IMR-90 (cell line): ENCODE measurements at regions not wholly inside any gene's neighbourhood (a gene's known extent, or its start where the extent isn't known, plus 50 kb on each side); places are given as distances from the start of the nearest gene placed in this dataset.
A peak's percentile ranks its signal among the peaks of the same experiment; 100 is the strongest.

ENCODE experiments used
- ATAC-seq: fragments of 200-7000 bp; cut with Tn5 transposase; 2 replicates; pipeline ENCODE4 v1.9.1; 2020; ENCODE audit warnings: low read depth, mild to moderate bottlenecking, moderate library complexity
- BruUV-seq: library from RNA; stranded (reverse); fragments of 400-500 nt; replicated peaks from 2 replicates; lab custom pipeline; 2021; lab: Mats Ljungman, UMichigan
- CTCF ChIA-PET: fragments of 300-600 bp; formaldehyde crosslinking; extraction: SDS; loops from one replicate; lab custom pipeline; 2021; ENCODE audit warnings: antibody characterized with exemption; lab: Yijun Ruan, JAX
- POLR2A ChIA-PET: fragments of 300-600 bp; sonication (Branson Sonifier 250); formaldehyde crosslinking; loops from one replicate; lab custom pipeline; 2022; ENCODE audit warnings: antibody characterized with exemption; ENCODE audit not compliant: unreplicated experiment; lab: Charles Lee
- DNase-seq: peaks from one replicate; pipeline ENCODE4 v3.0.0; 2013
- H2AFZ ChIP-seq: replicated peaks from 2 replicates; pipeline ENCODE3; 2013; ENCODE audit warnings: low read length, mild to moderate bottlenecking; ENCODE audit not compliant: poor library complexity
- H2AK5ac ChIP-seq: 2 replicates; pipeline ENCODE4 v1.6.1; 2013; ENCODE audit warnings: low read depth, low read length, inconsistent platforms
- H2AK9ac ChIP-seq: replicated peaks from 2 replicates; pipeline ENCODE3; 2013; ENCODE audit warnings: mild to moderate bottlenecking, low read depth, low read length, moderate library complexity; ENCODE audit not compliant: poor library complexity
- H2BK120ac ChIP-seq: 2 replicates; pipeline ENCODE4 v1.6.1; 2013; ENCODE audit warnings: low read depth, low read length, inconsistent platforms
- H2BK15ac ChIP-seq: 3 replicates; pipeline ENCODE4 v1.6.1; 2013; ENCODE audit warnings: low read depth, low read length, inconsistent platforms
- H2BK20ac ChIP-seq: 2 replicates; pipeline ENCODE4 v1.6.1; 2013; ENCODE audit warnings: low read depth, mild to moderate bottlenecking, inconsistent platforms, low read length, moderate library complexity
- H2BK5ac ChIP-seq: 2 replicates; pipeline ENCODE4 v1.6.1; 2013; ENCODE audit warnings: mild to moderate bottlenecking, low read depth, low read length, inconsistent platforms; ENCODE audit not compliant: poor library complexity, severe bottlenecking
- H3K14ac ChIP-seq: replicated peaks from 2 replicates; pipeline ENCODE4 v1.6.1; 2013; ENCODE audit warnings: low read depth, low read length, inconsistent platforms
- H3K18ac ChIP-seq: 2 replicates; pipeline ENCODE4 v1.6.1; 2013; ENCODE audit warnings: low read depth, low read length, control low read depth
- H3K23ac ChIP-seq: 2 replicates; pipeline ENCODE4 v1.6.1; 2013; ENCODE audit warnings: low read depth, low read length, inconsistent platforms
- H3K27ac ChIP-seq: 2 replicates; pipeline ENCODE4 v1.5.1; 2013; ENCODE audit warnings: mild to moderate bottlenecking, control low read depth, low read length; ENCODE audit not compliant: insufficient read depth
- H3K27me3 ChIP-seq: 2 replicates; pipeline ENCODE4 v1.6.1; 2013; ENCODE audit warnings: low read length; ENCODE audit not compliant: control insufficient read depth, insufficient read depth
- H3K36me3 ChIP-seq: 2 replicates; pipeline ENCODE4 v1.6.1; 2013; ENCODE audit warnings: low read length, mixed read lengths; ENCODE audit not compliant: control insufficient read depth, insufficient read depth
- H3K4ac ChIP-seq: 2 replicates; pipeline ENCODE4 v1.6.1; 2013; ENCODE audit warnings: low read depth, low read length, inconsistent platforms
- H3K4me1 ChIP-seq: 2 replicates; pipeline ENCODE4 v1.6.1; 2013; ENCODE audit warnings: low read length, mixed read lengths; ENCODE audit not compliant: control insufficient read depth, insufficient read depth
- H3K4me2 ChIP-seq: 2 replicates; pipeline ENCODE4 v1.6.1; 2013; ENCODE audit warnings: low read depth, mild to moderate bottlenecking, control low read depth, low read length, moderate library complexity
- H3K4me3 ChIP-seq: 2 replicates; pipeline ENCODE4 v1.5.1; 2013; ENCODE audit warnings: low read depth, mild to moderate bottlenecking, control low read depth, low read length, moderate library complexity; ENCODE audit not compliant: insufficient read depth
- H3K56ac ChIP-seq: 2 replicates; pipeline ENCODE4 v1.6.1; 2013; ENCODE audit warnings: low read length, inconsistent platforms; ENCODE audit not compliant: insufficient read depth; ENCODE audit errors: extremely low read depth
- H3K79me1 ChIP-seq, 2 experiments: 2 replicates each; pipeline ENCODE4 v1.6.1; 2013; ENCODE audit warnings: low read length in 2 of 2, inconsistent platforms in 1 of 2, low read depth in 1 of 2
- H3K9ac ChIP-seq: 2 replicates; pipeline ENCODE4 v1.6.1; 2013; ENCODE audit warnings: low read depth, low read length, control low read depth
- H3K9me1 ChIP-seq: 2 replicates; pipeline ENCODE4 v1.6.1; 2013; ENCODE audit warnings: low read length, inconsistent platforms; ENCODE audit not compliant: insufficient read depth
- H3K9me3 ChIP-seq: 2 replicates; pipeline ENCODE4 v1.6.1; 2013; ENCODE audit warnings: low read length; ENCODE audit not compliant: control insufficient read depth, insufficient read depth
- H4K20me1 ChIP-seq: 2 replicates; pipeline ENCODE4 v1.6.1; 2013; ENCODE audit warnings: low read length, inconsistent platforms; ENCODE audit not compliant: insufficient read depth
- H4K5ac ChIP-seq: 2 replicates; pipeline ENCODE4 v1.6.1; 2013; ENCODE audit warnings: mild to moderate bottlenecking, low read depth, low read length, control low read depth
- H4K8ac ChIP-seq, 2 experiments: 2 replicates each; pipeline ENCODE4 v1.6.1; 2013; ENCODE audit warnings: low read depth in 2 of 2, low read length in 2 of 2, control low read depth in 1 of 2, inconsistent platforms in 1 of 2
- H4K91ac ChIP-seq: 2 replicates; pipeline ENCODE4 v1.6.1; 2013; ENCODE audit warnings: low read depth, low read length, inconsistent platforms; ENCODE audit not compliant: insufficient read depth
- BHLHE40 ChIP-seq: fragments of 150-350 bp; IDR thresholded peaks from 2 replicates; pipeline ENCODE4 v1.6.1; 2016; ENCODE audit warnings: mild to moderate bottlenecking, low read depth, low read length
- CEBPB ChIP-seq: IDR thresholded peaks from 2 replicates; pipeline ENCODE4 v1.6.1; 2012; ENCODE audit warnings: low read depth, low read length, improper control_type of control experiment
- CHD1 ChIP-seq: IDR thresholded peaks from 2 replicates; pipeline ENCODE4 v1.6.1; 2012; ENCODE audit warnings: low read depth, low read length, improper control_type of control experiment
- CTCF ChIP-seq: conservative IDR thresholded peaks from 2 replicates; pipeline ENCODE4 v1.5.1; 2012; ENCODE audit warnings: mild to moderate bottlenecking, low read depth, low read length, improper control_type of control experiment
- ELK1 ChIP-seq: fragments of 150-350 bp; IDR thresholded peaks from 2 replicates; pipeline ENCODE4 v1.6.1; 2016; ENCODE audit warnings: low read depth, mild to moderate bottlenecking, low read length, moderate library complexity, borderline replicate concordance
- FOS ChIP-seq: fragments of 150-350 bp; IDR thresholded peaks from 2 replicates; pipeline ENCODE4 v1.6.1; 2016; ENCODE audit warnings: low read depth, low read length
- MAFK ChIP-seq: IDR thresholded peaks from 2 replicates; pipeline ENCODE4 v1.6.1; 2012; ENCODE audit warnings: low read depth, low read length, improper control_type of control experiment
- MAZ ChIP-seq: IDR thresholded peaks from 2 replicates; pipeline ENCODE4 v1.6.1; 2012; ENCODE audit warnings: low read depth, mild to moderate bottlenecking, low read length, improper control_type of control experiment, moderate library complexity, borderline replicate concordance
- MXI1 ChIP-seq: IDR thresholded peaks from 2 replicates; pipeline ENCODE4 v1.6.1; 2012; ENCODE audit warnings: low read depth, mild to moderate bottlenecking, low read length, moderate library complexity, borderline replicate concordance
- NFE2L2 ChIP-seq: fragments of 150-350 bp; IDR thresholded peaks from 2 replicates; pipeline ENCODE4 v1.6.1; 2016; ENCODE audit warnings: low read depth, mild to moderate bottlenecking, low read length
- POLR2A ChIP-seq: IDR thresholded peaks from 2 replicates; pipeline ENCODE4 v1.6.1; 2012; ENCODE audit warnings: mild to moderate bottlenecking, low read depth, low read length
- RAD21 ChIP-seq: IDR thresholded peaks from 2 replicates; pipeline ENCODE4 v1.6.1; 2012; ENCODE audit warnings: low read length, improper control_type of control experiment
- RCOR1 ChIP-seq: IDR thresholded peaks from 2 replicates; pipeline ENCODE4 v1.6.1; 2012; ENCODE audit warnings: mild to moderate bottlenecking, low read length, improper control_type of control experiment; ENCODE audit not compliant: insufficient replicate concordance
- RFX5 ChIP-seq: IDR thresholded peaks from 2 replicates; pipeline ENCODE4 v1.8.0; 2012; ENCODE audit warnings: low read depth, mild to moderate bottlenecking, low read length, moderate library complexity
- SMC3 ChIP-seq: fragments of 150-350 bp; IDR thresholded peaks from 2 replicates; pipeline ENCODE4 v1.6.1; 2016; ENCODE audit warnings: low read depth, mild to moderate bottlenecking, antibody characterized with exemption, low read length, moderate library complexity
- USF2 ChIP-seq: fragments of 150-350 bp; IDR thresholded peaks from 2 replicates; pipeline ENCODE4 v1.6.1; 2017; ENCODE audit warnings: mild to moderate bottlenecking, antibody characterized with exemption, low read length, low read depth
- dilution Hi-C: fragments of 300-500 bp; cut with HindIII; formaldehyde crosslinking; loops from one replicate; pipeline ENCODE4 v1.14.3; 2018; ENCODE audit warnings: low sequenced_read_pairs; ENCODE audit not compliant: unreplicated experiment
- in situ Hi-C: fragments of 300-500 bp; cut with MboI; formaldehyde crosslinking; loops from 3 replicates; pipeline ENCODE4 v1.14.3; 2019; ENCODE audit warnings: low sequenced_read_pairs, inconsistent platforms, mixed read lengths
- intact Hi-C: fragments of 100-400 bp; cut with micrococcal nuclease; formaldehyde crosslinking; loops from 2 replicates; pipeline ENCODE4 v1.10.0; 2022

- peaks cover 16% of the 10 kb centered on the region for H3K9me1 ChIP-seq
- H3K4ac ChIP-seq, result peak overlapping the region; percentile 65
- peak overlapping the region; percentile 89 for H2AK5ac ChIP-seq
- peak overlapping the region; percentile 75; the same call in 1 of the 2 replicates for H4K5ac ChIP-seq
- DNase-seq (no peak), ATAC-seq (no peak)
- H4K20me1 ChIP-seq, result no peaks in the 10 kb centered on the region
- peak overlapping the region; percentile 54 for H3K14ac ChIP-seq
- in situ Hi-C loops, result no loop called here
- no peak overlapping the region for H3K27ac ChIP-seq
- ChIA-PET POLR2A (no interaction called here), CTCF (no interaction called here)
- H2BK5ac ChIP-seq, result peak overlapping the region; percentile 99
- peak overlapping the region; percentile 86 for H4K91ac ChIP-seq
- H3K79me1 ChIP-seq, result no peaks in the 10 kb centered on the region
- H3K56ac ChIP-seq, result no peak overlapping the region
- peak overlapping the region; percentile 99 for H2BK15ac ChIP-seq
- H3K4me2 ChIP-seq, result no peak overlapping the region
- no peak for TF ChIP-seq MAZ
- no peak for TF ChIP-seq NFE2L2
- no peak for TF ChIP-seq USF2
- TF ChIP-seq CTCF, result no peak
- no peak for TF ChIP-seq POLR2A
- TF ChIP-seq CHD1, result no peak
- TF ChIP-seq MXI1, result no peak
- TF ChIP-seq RFX5, result no peak
- TF ChIP-seq CEBPB, result no peak
- TF ChIP-seq RAD21, result no peak
- TF ChIP-seq FOS, result no peak
- no peak for TF ChIP-seq SMC3
- TF ChIP-seq ELK1, result no peak
- no peak for TF ChIP-seq BHLHE40
- TF ChIP-seq MAFK, result no peak
- no peak for TF ChIP-seq RCOR1
- dilution Hi-C loops, result no loop called here
- H4K8ac ChIP-seq, result peak overlapping the region; percentile 61 to 87
- intact Hi-C loops, result no loop called here
- no peak overlapping the region for H3K9ac ChIP-seq
- no TSS peak for BruUV-seq
- no peak overlapping the region for H2AFZ ChIP-seq
- no peak overlapping the region for H3K4me3 ChIP-seq
- H2AK9ac ChIP-seq, result no peak overlapping the region
- peak overlapping the region; percentile 95 for H2BK120ac ChIP-seq
- H3K23ac ChIP-seq, result peak overlapping the region; percentile 18; the same call in 1 of the 2 replicates
- H2BK20ac ChIP-seq, result peak overlapping the region; percentile 97
- no peaks in the 10 kb centered on the region for H3K27me3 ChIP-seq
- peaks cover 5% of the 10 kb centered on the region; the same call in 1 of the 2 replicates for H3K9me3 ChIP-seq
- H3K36me3 ChIP-seq, result no peaks in the 10 kb centered on the region
- H3K18ac ChIP-seq, result peak overlapping the region; percentile 80; the same call in 1 of the 2 replicates
- H3K4me1 ChIP-seq, result peaks cover 16% of the 10 kb centered on the region
Observed at GRCh38 chr2:12858786-12859185, 142.1 kb downstream of the TRIB2 start.
